ENCODE measurements at regions not wholly inside any gene's neighbourhood (a gene's known extent, or its start where the extent isn't known, plus 50 kb on each side); places are given as distances from the start of the nearest gene placed in this dataset.

GRCh38 chr14:54146601-54147000 lies 190.0 kb upstream of the BMP4 start:
- TF ChIP-seq CTCF (optimal IDR thresholded peaks at IDR 0.05 in 1 of 3, IDR thresholded peaks at IDR 0.05 in 1 of 3, conservative IDR thresholded peaks at IDR 0.05 in 1 of 3; ENCODE audit: extremely low read depth in 1 of 3, insufficient read depth in 2 of 3, low read length in 3 of 3) (no peak), EZH2 (IDR thresholded peaks at IDR 0.05; ENCODE audit: low read length) (no peak)
